HepG2 (cell line): ENCODE measurements at regions not wholly inside any gene's neighbourhood (a gene's known extent, or its start where the extent isn't known, plus 50 kb on each side); places are given as distances from the start of the nearest gene placed in this dataset.

Experiments
- ATAC-seq: fragments of 200-7000 bp; cut with Tn5 transposase; 3 replicates; pipeline ENCODE4 v1.9.1; 2020; ENCODE audit warnings: mild to moderate bottlenecking, moderate library complexity
- BruUV-seq: library from RNA; stranded (reverse); fragments of 400-500 nt; replicated peaks from 2 replicates; lab custom pipeline; 2021; lab: Mats Ljungman, UMichigan
- CTCF ChIA-PET: fragments of 300-600 bp; formaldehyde crosslinking; extraction: SDS; loops from one replicate; lab custom pipeline; 2021; ENCODE audit warnings: low total read pairs, inconsistent platforms, low intra/inter-chr PET ratio; lab: Yijun Ruan, JAX
- POLR2A ChIA-PET: fragments of 350-600 bp; sonication (Branson Sonifier 250); formaldehyde crosslinking; loops from one replicate; lab custom pipeline; 2020; ENCODE audit warnings: antibody characterized with exemption, inconsistent platforms; lab: Yijun Ruan, JAX
- DNase-seq: peaks from one replicate; pipeline ENCODE4 v3.0.0-alpha.2; 2015; ENCODE audit warnings: low spot score
- FAIRE-seq: peaks from 3 replicates; lab custom pipeline; 2011; peaks lifted over from hg19 to GRCh38; lab: Jason Lieb, UNC
- H2AFZ ChIP-seq: one replicate; pipeline ENCODE4 v1.6.1; 2011; ENCODE audit warnings: low read length, inconsistent platforms
- H3K27ac ChIP-seq: fragments of 300-600 bp; 3 replicates; pipeline ENCODE4 v1.8.0; 2011; ENCODE audit warnings: mixed run types, mild to moderate bottlenecking, mixed read lengths, low read length, inconsistent platforms; ENCODE audit not compliant: insufficient read depth; ENCODE audit errors: extremely low read length
- H3K27me3 ChIP-seq, 2 experiments: fragments of 200-600 bp in 1 of 2; 2 replicates in 1 of 2; 3 replicates in 1 of 2; pipeline versions ENCODE4 v1.6.0 to v1.8.0; 2011; ENCODE audit warnings: low read length in 2 of 2, mild to moderate bottlenecking in 2 of 2, moderate library complexity in 2 of 2, inconsistent platforms in 1 of 2; ENCODE audit not compliant: insufficient read depth in 2 of 2, control insufficient read depth in 1 of 2
- H3K36me3 ChIP-seq, 2 experiments: fragments of 200-600 bp in 1 of 2; replicated peaks in 1 of 2; 2 replicates in 1 of 2; 3 replicates in 1 of 2; pipeline versions ENCODE4 v1.5.1 to v1.8.0; 2011; ENCODE audit warnings: low read length in 2 of 2, inconsistent platforms in 1 of 2; ENCODE audit not compliant: insufficient read depth in 2 of 2, control insufficient read depth in 1 of 2
- H3K4me1 ChIP-seq: 2 replicates; pipeline ENCODE4 v1.5.1; 2012; ENCODE audit warnings: low read length, inconsistent platforms; ENCODE audit not compliant: insufficient read depth
- H3K4me2 ChIP-seq: 2 replicates; pipeline ENCODE4 v1.6.0; 2011; ENCODE audit warnings: low read depth, low read length, inconsistent platforms
- H3K4me3 ChIP-seq, 3 experiments: fragments of 200-600 bp in 1 of 3; sonication (generic), shearing (Covaris generic) in 1 of 3; replicated peaks in 1 of 3; 2 replicates each; pipeline ENCODE4 v1.5.1; 2011 to 2016; ENCODE audit warnings: low read length in 3 of 3, inconsistent platforms in 2 of 3, low read depth in 2 of 3, mild to moderate bottlenecking in 2 of 3, control low read depth in 1 of 3, mixed read lengths in 1 of 3; ENCODE audit not compliant: insufficient read depth in 1 of 3
- H3K79me2 ChIP-seq: one replicate; pipeline ENCODE4 v1.6.1; 2011; ENCODE audit warnings: low read length, inconsistent platforms; ENCODE audit not compliant: insufficient read depth
- H3K9ac ChIP-seq: 2 replicates; pipeline ENCODE4 v1.6.0; 2011; ENCODE audit warnings: mild to moderate bottlenecking, low read depth, low read length, inconsistent platforms; ENCODE audit not compliant: insufficient read depth
- H3K9me3 ChIP-seq: 2 replicates; pipeline ENCODE4 v1.5.1; 2012; ENCODE audit warnings: mild to moderate bottlenecking, low read length
- H4K20me1 ChIP-seq: 2 replicates; pipeline ENCODE4 v1.6.0; 2011; ENCODE audit warnings: inconsistent platforms, mild to moderate bottlenecking, low read length, moderate library complexity; ENCODE audit not compliant: insufficient read depth
- CBFB ChIP-seq: sonication (generic); formaldehyde crosslinking; IDR thresholded peaks from 2 replicates; pipeline ENCODE4 v1.4.0; 2020; ENCODE audit warnings: missing genetic modification reagents
- CC2D1A ChIP-seq: sonication (generic); formaldehyde crosslinking; IDR thresholded peaks from 2 replicates; pipeline ENCODE4 v1.8.1; 2023; ENCODE audit warnings: mild to moderate bottlenecking, missing genetic modification reagents
- HMGA1 ChIP-seq: sonication (generic); formaldehyde crosslinking; conservative IDR thresholded peaks from 2 replicates; pipeline ENCODE4 v1.4.0; 2020; ENCODE audit warnings: missing genetic modification reagents
- JUNB ChIP-seq: sonication (generic); formaldehyde crosslinking; IDR thresholded peaks from 2 replicates; pipeline ENCODE4 v1.8.0; 2022; ENCODE audit warnings: missing genetic modification reagents, mild to moderate bottlenecking, borderline replicate concordance
- RAD51 ChIP-seq: fragments of 450-650 bp; IDR thresholded peaks from 2 replicates; pipeline ENCODE4 v1.6.1; 2016; ENCODE audit warnings: borderline replicate concordance
- SSRP1 ChIP-seq: IDR thresholded peaks from 2 replicates; pipeline ENCODE4 v1.6.1; 2016; ENCODE audit warnings: control low read depth
- TAF15 ChIP-seq: fragments of 200-400 bp; formaldehyde crosslinking; IDR thresholded peaks from one replicate; pipeline ENCODE4 v1.6.1; 2018; ENCODE audit warnings: mild to moderate bottlenecking, low read depth, low read length; ENCODE audit not compliant: poor library complexity, severe bottlenecking
- ZNF138 ChIP-seq: sonication (generic); formaldehyde crosslinking; IDR thresholded peaks from 2 replicates; pipeline ENCODE4 v1.5.0; 2020; ENCODE audit warnings: mild to moderate bottlenecking, low read depth, missing genetic modification reagents
- ZNF253 ChIP-seq: sonication (generic); formaldehyde crosslinking; IDR thresholded peaks from 2 replicates; pipeline ENCODE4 v1.8.0; 2022; ENCODE audit warnings: mild to moderate bottlenecking, missing genetic modification reagents, borderline replicate concordance
- ZNF572 ChIP-seq: sonication (generic); formaldehyde crosslinking; IDR thresholded peaks from 2 replicates; pipeline ENCODE4 v1.5.1; 2020; ENCODE audit warnings: mild to moderate bottlenecking, missing genetic modification reagents
- ZNF782 ChIP-seq: sonication (generic); formaldehyde crosslinking; IDR thresholded peaks from 2 replicates; pipeline ENCODE4 v1.4.0; 2020; ENCODE audit warnings: missing genetic modification reagents, mild to moderate bottlenecking, borderline replicate concordance
- ZNF83 ChIP-seq: sonication (generic); formaldehyde crosslinking; IDR thresholded peaks from 2 replicates; pipeline ENCODE4 v1.4.0; 2020; ENCODE audit warnings: missing genetic modification reagents, mild to moderate bottlenecking, borderline replicate concordance
- WGBS: methylation state at CpG from one replicate; pipeline ENCODE4 v1.1.6; 2017; ENCODE audit warnings: low lambda C conversion rate; 5-methylcytosine and 5-hydroxymethylcytosine counted together
- in situ Hi-C: cut with HindIII; loops from 2 replicates; pipeline ENCODE4 v1.10.0; 2017; ENCODE audit warnings: low pct_unique_long_range_greater_than_20kb; ENCODE audit not compliant: extremely low pct_ligation_motif_present
- intact Hi-C: fragments of 100-400 bp; cut with micrococcal nuclease; formaldehyde crosslinking; loops from one replicate; pipeline ENCODE4 v1.10.0; 2022; ENCODE audit not compliant: unreplicated experiment
- TF ChIP-seq, protein P1 (sequence below): fragments of 450-650 bp; IDR thresholded peaks from 2 replicates; pipeline ENCODE4 v1.6.1; 2017; ENCODE audit warnings: mild to moderate bottlenecking
- TF ChIP-seq, protein P2 (sequence below): sonication (generic); formaldehyde crosslinking; IDR thresholded peaks from one replicate; pipeline ENCODE4 v1.5.1; 2020; ENCODE audit warnings: mild to moderate bottlenecking, missing genetic modification reagents; ENCODE audit errors: not compliant biosample characterization
- TF ChIP-seq, protein P3 (sequence below): sonication (generic); formaldehyde crosslinking; IDR thresholded peaks from 2 replicates; pipeline ENCODE4 v1.4.0; 2020; ENCODE audit warnings: mild to moderate bottlenecking, missing genetic modification reagents

GRCh38 chr18:73841661-73842060 is 306.0 kb downstream of the FBXO15 start:
- H3K4me2 ChIP-seq: no peak overlapping the region
- no peaks in the 10 kb centered on the region for H4K20me1 ChIP-seq
- FAIRE-seq (no peak), ATAC-seq (no peak), DNase-seq (no peak)
- intact Hi-C loops: no loop called here
- 0% methylated on average over 1 of the region's 1 CpG for WGBS
- no peaks in the 10 kb centered on the region for H3K9me3 ChIP-seq
- H3K9ac ChIP-seq: no peak overlapping the region
- ChIA-PET POLR2A (no interaction called here), CTCF (interaction anchor here (0.9 to 2.4 kb wide), 2 partner anchors 1076 to 1079 kb away, joined by 3 to 21 read pairs; no protein-coding TSS in a partner anchor)
- no peak overlapping the region for H3K27ac ChIP-seq
- in situ Hi-C loops: loop anchor here (10.0 kb wide), 1 partner anchor 1077 kb away; no protein-coding TSS in a partner anchor
- BruUV-seq: no TSS peak
- H3K36me3 ChIP-seq: no peaks in the 10 kb centered on the region
- no peaks in the 10 kb centered on the region for H3K4me1 ChIP-seq
- H2AFZ ChIP-seq: no peak overlapping the region
- 0 out of 5 replicates have a peak, but pooled peaks cover 0 to 3% of the 10 kb centered on the region in 2 experiments for H3K27me3 ChIP-seq
- H3K79me2 ChIP-seq: no peaks in the 10 kb centered on the region
- no peak overlapping the region for H3K4me3 ChIP-seq
- TF ChIP-seq CC2D1A: no peak
- no peak for TF ChIP-seq ZNF83 (CRISPR knock-in tag)
- no peak for TF ChIP-seq ZNF782
- TF ChIP-seq, protein P1, sequence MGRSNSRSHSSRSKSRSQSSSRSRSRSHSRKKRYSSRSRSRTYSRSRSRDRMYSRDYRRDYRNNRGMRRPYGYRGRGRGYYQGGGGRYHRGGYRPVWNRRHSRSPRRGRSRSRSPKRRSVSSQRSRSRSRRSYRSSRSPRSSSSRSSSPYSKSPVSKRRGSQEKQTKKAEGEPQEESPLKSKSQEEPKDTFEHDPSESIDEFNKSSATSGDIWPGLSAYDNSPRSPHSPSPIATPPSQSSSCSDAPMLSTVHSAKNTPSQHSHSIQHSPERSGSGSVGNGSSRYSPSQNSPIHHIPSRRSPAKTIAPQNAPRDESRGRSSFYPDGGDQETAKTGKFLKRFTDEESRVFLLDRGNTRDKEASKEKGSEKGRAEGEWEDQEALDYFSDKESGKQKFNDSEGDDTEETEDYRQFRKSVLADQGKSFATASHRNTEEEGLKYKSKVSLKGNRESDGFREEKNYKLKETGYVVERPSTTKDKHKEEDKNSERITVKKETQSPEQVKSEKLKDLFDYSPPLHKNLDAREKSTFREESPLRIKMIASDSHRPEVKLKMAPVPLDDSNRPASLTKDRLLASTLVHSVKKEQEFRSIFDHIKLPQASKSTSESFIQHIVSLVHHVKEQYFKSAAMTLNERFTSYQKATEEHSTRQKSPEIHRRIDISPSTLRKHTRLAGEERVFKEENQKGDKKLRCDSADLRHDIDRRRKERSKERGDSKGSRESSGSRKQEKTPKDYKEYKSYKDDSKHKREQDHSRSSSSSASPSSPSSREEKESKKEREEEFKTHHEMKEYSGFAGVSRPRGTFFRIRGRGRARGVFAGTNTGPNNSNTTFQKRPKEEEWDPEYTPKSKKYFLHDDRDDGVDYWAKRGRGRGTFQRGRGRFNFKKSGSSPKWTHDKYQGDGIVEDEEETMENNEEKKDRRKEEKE: no peak
- no peak for TF ChIP-seq TAF15
- TF ChIP-seq ZNF572: no peak
- TF ChIP-seq JUNB: no peak
- TF ChIP-seq, protein P2, sequence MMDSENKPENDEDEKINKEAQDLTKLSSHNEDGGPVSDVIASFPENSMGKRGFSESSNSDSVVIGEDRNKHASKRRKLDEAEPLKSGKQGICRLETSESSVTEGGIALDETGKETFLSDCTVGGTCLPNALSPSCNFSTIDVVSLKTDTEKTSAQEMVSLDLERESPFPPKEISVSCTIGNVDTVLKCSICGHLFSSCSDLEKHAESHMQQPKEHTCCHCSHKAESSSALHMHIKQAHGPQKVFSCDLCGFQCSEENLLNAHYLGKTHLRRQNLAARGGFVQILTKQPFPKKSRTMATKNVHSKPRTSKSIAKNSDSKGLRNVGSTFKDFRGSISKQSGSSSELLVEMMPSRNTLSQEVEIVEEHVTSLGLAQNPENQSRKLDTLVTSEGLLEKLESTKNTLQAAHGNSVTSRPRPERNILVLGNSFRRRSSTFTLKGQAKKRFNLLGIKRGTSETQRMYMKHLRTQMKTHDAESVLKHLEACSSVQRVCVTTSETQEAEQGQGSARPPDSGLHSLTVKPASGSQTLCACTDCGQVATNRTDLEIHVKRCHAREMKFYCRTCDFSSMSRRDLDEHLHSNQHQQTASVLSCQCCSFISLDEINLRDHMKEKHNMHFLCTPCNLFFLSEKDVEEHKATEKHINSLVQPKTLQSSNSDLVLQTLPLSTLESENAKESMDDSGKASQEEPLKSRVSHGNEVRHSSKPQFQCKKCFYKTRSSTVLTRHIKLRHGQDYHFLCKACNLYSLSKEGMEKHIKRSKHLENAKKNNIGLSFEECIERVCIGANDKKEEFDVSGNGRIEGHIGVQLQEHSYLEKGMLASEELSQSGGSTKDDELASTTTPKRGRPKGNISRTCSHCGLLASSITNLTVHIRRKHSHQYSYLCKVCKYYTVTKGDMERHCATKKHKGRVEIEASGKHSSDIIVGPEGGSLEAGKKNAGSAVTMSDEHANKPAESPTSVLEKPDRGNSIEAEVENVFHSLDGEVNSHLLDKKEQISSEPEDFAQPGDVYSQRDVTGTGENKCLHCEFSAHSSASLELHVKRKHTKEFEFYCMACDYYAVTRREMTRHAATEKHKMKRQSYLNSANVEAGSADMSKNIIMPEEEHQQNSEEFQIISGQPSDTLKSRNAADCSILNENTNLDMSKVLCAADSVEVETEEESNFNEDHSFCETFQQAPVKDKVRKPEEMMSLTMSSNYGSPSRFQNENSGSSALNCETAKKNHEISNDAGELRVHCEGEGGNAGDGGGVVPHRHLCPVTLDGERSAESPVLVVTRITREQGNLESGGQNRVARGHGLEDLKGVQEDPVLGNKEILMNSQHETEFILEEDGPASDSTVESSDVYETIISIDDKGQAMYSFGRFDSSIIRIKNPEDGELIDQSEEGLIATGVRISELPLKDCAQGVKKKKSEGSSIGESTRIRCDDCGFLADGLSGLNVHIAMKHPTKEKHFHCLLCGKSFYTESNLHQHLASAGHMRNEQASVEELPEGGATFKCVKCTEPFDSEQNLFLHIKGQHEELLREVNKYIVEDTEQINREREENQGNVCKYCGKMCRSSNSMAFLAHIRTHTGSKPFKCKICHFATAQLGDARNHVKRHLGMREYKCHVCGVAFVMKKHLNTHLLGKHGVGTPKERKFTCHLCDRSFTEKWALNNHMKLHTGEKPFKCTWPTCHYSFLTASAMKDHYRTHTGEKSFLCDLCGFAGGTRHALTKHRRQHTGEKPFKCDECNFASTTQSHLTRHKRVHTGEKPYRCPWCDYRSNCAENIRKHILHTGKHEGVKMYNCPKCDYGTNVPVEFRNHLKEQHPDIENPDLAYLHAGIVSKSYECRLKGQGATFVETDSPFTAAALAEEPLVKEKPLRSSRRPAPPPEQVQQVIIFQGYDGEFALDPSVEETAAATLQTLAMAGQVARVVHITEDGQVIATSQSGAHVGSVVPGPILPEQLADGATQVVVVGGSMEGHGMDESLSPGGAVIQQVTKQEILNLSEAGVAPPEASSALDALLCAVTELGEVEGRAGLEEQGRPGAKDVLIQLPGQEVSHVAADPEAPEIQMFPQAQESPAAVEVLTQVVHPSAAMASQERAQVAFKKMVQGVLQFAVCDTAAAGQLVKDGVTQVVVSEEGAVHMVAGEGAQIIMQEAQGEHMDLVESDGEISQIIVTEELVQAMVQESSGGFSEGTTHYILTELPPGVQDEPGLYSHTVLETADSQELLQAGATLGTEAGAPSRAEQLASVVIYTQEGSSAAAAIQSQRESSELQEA (CRISPR knock-in tag): no peak
- no peak for TF ChIP-seq RAD51
- no peak for TF ChIP-seq ZNF253 (CRISPR knock-in tag)
- no peak for TF ChIP-seq CBFB
- TF ChIP-seq ZNF138 (CRISPR knock-in tag): no peak
- TF ChIP-seq, protein P3, sequence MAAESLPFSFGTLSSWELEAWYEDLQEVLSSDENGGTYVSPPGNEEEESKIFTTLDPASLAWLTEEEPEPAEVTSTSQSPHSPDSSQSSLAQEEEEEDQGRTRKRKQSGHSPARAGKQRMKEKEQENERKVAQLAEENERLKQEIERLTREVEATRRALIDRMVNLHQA (CRISPR knock-in tag): no peak
- TF ChIP-seq SSRP1 (CRISPR knock-in tag): no peak
- TF ChIP-seq HMGA1 (CRISPR knock-in tag): no peak
